GM12878 (cell line): ENCODE measurements at regions not wholly inside any gene's neighbourhood (a gene's known extent, or its start where the extent isn't known, plus 50 kb on each side); places are given as distances from the start of the nearest gene placed in this dataset.

Experiments used
- ATAC-seq: fragments of 200-7000 bp; cut with Tn5 transposase; 3 replicates; pipeline ENCODE4 v1.9.1; 2020; ENCODE audit warnings: mild to moderate bottlenecking, moderate library complexity
- BruUV-seq: library from RNA; stranded (reverse); fragments of 400-500 nt; replicated peaks from 2 replicates; lab custom pipeline; 2021; lab: Mats Ljungman, UMichigan
- CTCF ChIA-PET: fragments of 300-600 bp; sonication (Branson Sonifier 250); formaldehyde crosslinking; extraction: SDS; loops from one replicate; lab custom pipeline; 2021; ENCODE audit warnings: inconsistent platforms; lab: Yijun Ruan, JAX
- POLR2A ChIA-PET: fragments of 350-600 bp; formaldehyde crosslinking; extraction: SDS; loops from one replicate; lab custom pipeline; 2021; ENCODE audit warnings: inconsistent platforms; lab: Charles Lee
- RAD21 ChIA-PET: fragments of 300-600 bp; sonication (Branson Sonifier 250); formaldehyde crosslinking; loops from one replicate; lab custom pipeline; 2023; ENCODE audit warnings: antibody characterized with exemption; ENCODE audit not compliant: unreplicated experiment; lab: Charles Lee
- SMC1A ChIA-PET: fragments of 300-600 bp; sonication (Branson Sonifier 250); formaldehyde crosslinking; loops from one replicate; lab custom pipeline; 2023; ENCODE audit not compliant: unreplicated experiment, uncharacterized antibody; lab: Charles Lee
- DNase-seq: peaks from one replicate; pipeline ENCODE4 v3.0.0-alpha.2; 2011; ENCODE audit warnings: low read depth, low spot score
- FAIRE-seq: peaks from 3 replicates; lab custom pipeline; 2011; peaks lifted over from hg19 to GRCh38; lab: Jason Lieb, UNC
- H2AFZ ChIP-seq: 2 replicates; pipeline ENCODE4 v1.6.0; 2011; ENCODE audit warnings: low read depth, low read length, control low read depth; ENCODE audit not compliant: control insufficient read depth
- H3K27ac ChIP-seq: 2 replicates; pipeline ENCODE4 v1.5.1; 2011; ENCODE audit warnings: control low read depth; ENCODE audit not compliant: control insufficient read depth, insufficient read depth
- H3K27me3 ChIP-seq, 2 experiments: replicated peaks in 1 of 2; 2 replicates each; pipeline versions ENCODE4 v1.6.0 to v1.6.1; 2011; ENCODE audit warnings: low read length in 1 of 2; ENCODE audit not compliant: control insufficient read depth in 2 of 2, insufficient read depth in 2 of 2
- H3K36me3 ChIP-seq, 2 experiments: 2 replicates each; pipeline ENCODE4 v1.5.1; 2011; ENCODE audit warnings: low read length in 1 of 2; ENCODE audit not compliant: control insufficient read depth in 2 of 2, insufficient read depth in 2 of 2
- H3K4me1 ChIP-seq: 2 replicates; pipeline ENCODE4 v1.6.1; 2011; ENCODE audit warnings: mild to moderate bottlenecking, low read length, moderate library complexity, mixed read lengths; ENCODE audit not compliant: control insufficient read depth, insufficient read depth
- H3K4me2 ChIP-seq: 2 replicates; pipeline ENCODE4 v1.6.0; 2011; ENCODE audit warnings: control low read depth; ENCODE audit not compliant: control insufficient read depth, insufficient read depth
- H3K4me3 ChIP-seq: fragments of 200-600 bp; sonication (generic); 2 replicates; pipeline ENCODE4 v1.5.1; 2016
- H3K79me2 ChIP-seq: 2 replicates; pipeline ENCODE4 v1.6.0; 2011; ENCODE audit warnings: low read length; ENCODE audit not compliant: control insufficient read depth, insufficient read depth
- H3K9ac ChIP-seq: 2 replicates; pipeline ENCODE4 v1.8.0; 2011; ENCODE audit warnings: low read length, control low read depth, mixed read lengths; ENCODE audit not compliant: control insufficient read depth, insufficient read depth
- H3K9me3 ChIP-seq: replicated peaks from 3 replicates; pipeline ENCODE4 v1.5.1; 2011; ENCODE audit warnings: mild to moderate bottlenecking, low read length; ENCODE audit not compliant: control insufficient read depth, insufficient read depth
- H4K20me1 ChIP-seq: 2 replicates; pipeline ENCODE4 v1.6.0; 2011; ENCODE audit not compliant: control insufficient read depth, insufficient read depth
- BCL11A ChIP-seq: IDR thresholded peaks from 2 replicates; pipeline ENCODE4 v1.6.1; 2011; ENCODE audit warnings: low read depth, low read length
- CHD2 ChIP-seq: IDR thresholded peaks from 2 replicates; pipeline ENCODE4 v1.6.1; 2011; ENCODE audit warnings: low read depth, low read length, improper control_type of control experiment, borderline replicate concordance
- EED ChIP-seq: sonication (generic); IDR thresholded peaks from 2 replicates; pipeline ENCODE4 v1.6.1; 2016; ENCODE audit warnings: antibody characterized with exemption, low read depth
- EP300 ChIP-seq, 2 experiments: fragments of 150-350 bp in 1 of 2; IDR thresholded peaks; 2 replicates each; pipeline ENCODE4 v1.6.1; 2011 to 2012; ENCODE audit warnings: low read depth in 2 of 2, low read length in 2 of 2, borderline replicate concordance in 1 of 2, improper control_type of control experiment in 1 of 2, inconsistent platforms in 1 of 2; ENCODE audit not compliant: control insufficient read depth in 1 of 2
- HCFC1 ChIP-seq: fragments of 150-350 bp; IDR thresholded peaks from 2 replicates; pipeline ENCODE4 v1.6.1; 2014; ENCODE audit warnings: low read length
- IKZF2 ChIP-seq, 2 experiments: fragments of 450-650 bp; IDR thresholded peaks; 2 replicates each; pipeline ENCODE4 v1.6.1; 2017; ENCODE audit warnings: mild to moderate bottlenecking in 2 of 2, moderate library complexity in 2 of 2
- KDM1A ChIP-seq: fragments of 200-600 bp; sonication (generic); IDR thresholded peaks from 2 replicates; pipeline ENCODE4 v1.6.1; 2016; ENCODE audit warnings: borderline replicate concordance
- MYB ChIP-seq: fragments of 150-350 bp; IDR thresholded peaks from 2 replicates; pipeline ENCODE4 v1.6.1; 2014; ENCODE audit warnings: mild to moderate bottlenecking, low read depth, low read length, borderline replicate concordance
- POLR2AphosphoS5 ChIP-seq: IDR thresholded peaks from 2 replicates; pipeline ENCODE4 v1.6.1; 2011; ENCODE audit warnings: mild to moderate bottlenecking, low read length, inconsistent platforms
- RB1 ChIP-seq: fragments of 450-650 bp; formaldehyde crosslinking; IDR thresholded peaks from 2 replicates; pipeline ENCODE4 v1.6.1; 2017; ENCODE audit warnings: mild to moderate bottlenecking, borderline replicate concordance
- SREBF2 ChIP-seq: IDR thresholded peaks from 2 replicates; pipeline ENCODE4 v1.6.1; 2012; ENCODE audit warnings: mild to moderate bottlenecking, low read length
- TAF1 ChIP-seq: IDR thresholded peaks from 2 replicates; pipeline ENCODE4 v1.6.1; 2011; ENCODE audit warnings: mild to moderate bottlenecking, low read depth, low read length, borderline replicate concordance
- TARDBP ChIP-seq: IDR thresholded peaks from 2 replicates; pipeline ENCODE4 v1.6.1; 2016; ENCODE audit warnings: borderline replicate concordance
- WGBS: methylation state at CpG from one replicate; pipeline ENCODE4 v1.1.6; 2016; ENCODE audit warnings: low lambda C conversion rate; ENCODE audit not compliant: insufficient replicate concordance, insufficient coverage; ENCODE audit errors: missing lambda C conversion rate; 5-methylcytosine and 5-hydroxymethylcytosine counted together
- in situ Hi-C: fragments of 300-500 bp; cut with MboI; formaldehyde crosslinking; loops from 9 replicates; pipeline ENCODE4 v1.14.3; 2018; ENCODE audit warnings: mixed read lengths
- intact Hi-C: fragments of 100-400 bp; cut with micrococcal nuclease; formaldehyde crosslinking; loops from one replicate; pipeline ENCODE4 v1.14.2; 2022; ENCODE audit not compliant: unreplicated experiment
- TF ChIP-seq, protein P1 (sequence below): IDR thresholded peaks from 2 replicates; pipeline ENCODE4 v1.6.1; 2011; ENCODE audit warnings: mild to moderate bottlenecking, low read depth, low read length, moderate library complexity; ENCODE audit not compliant: insufficient replicate concordance
- TF ChIP-seq, protein P2 (sequence below): fragments of 450-650 bp; IDR thresholded peaks from 2 replicates; pipeline ENCODE4 v1.6.1; 2017; ENCODE audit warnings: antibody characterized with exemption, mild to moderate bottlenecking, moderate library complexity

DNA sequence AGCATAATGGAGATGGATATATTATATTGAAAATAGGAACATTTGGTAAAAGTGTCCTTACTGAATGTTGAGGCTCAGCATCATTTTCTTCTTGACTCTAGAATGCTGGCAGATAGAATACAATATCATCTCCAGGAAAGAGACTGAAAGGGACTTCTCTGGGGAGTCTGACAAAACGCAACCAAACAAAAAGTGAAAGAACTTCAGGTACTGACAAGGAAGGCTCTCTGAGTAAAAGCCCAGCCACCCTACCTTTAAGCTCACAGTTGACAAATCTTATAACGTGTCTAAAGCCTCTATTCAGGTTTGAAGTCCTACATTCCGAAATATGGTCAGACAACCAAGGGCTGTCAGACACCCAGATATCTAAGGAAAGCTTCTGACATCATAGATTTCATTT, 590.8 kb downstream of the SOX6 start:
- H3K4me1 ChIP-seq, result no peaks in the 10 kb centered on the region
- 0% methylated on average over 3 of the region's 3 CpGs for WGBS
- no peak overlapping the region for H3K27ac ChIP-seq
- no peak overlapping the region for H3K9ac ChIP-seq
- RAD21 ChIA-PET, result no interaction called here
- CTCF ChIA-PET, result interaction anchor here (0.6 to 1.0 kb wide), 3 partner anchors 54 to 290 kb away, joined by 3 to 5 read pairs (median 3); no protein-coding TSS in a partner anchor
- intact Hi-C loops (no loop called here), in situ Hi-C loops (no loop called here)
- SMC1A ChIA-PET, result interaction anchor here (1.4 to 2.0 kb wide), 5 partner anchors 8 to 53 kb away, joined by 4 to 5 read pairs (median 5); no protein-coding TSS in a partner anchor
- DNase-seq, result no peak
- H3K27me3 ChIP-seq, result no peaks in the 10 kb centered on the region
- no peaks in the 10 kb centered on the region for H4K20me1 ChIP-seq
- no peaks in the 10 kb centered on the region for H3K36me3 ChIP-seq
- POLR2A ChIA-PET, result no interaction called here
- H2AFZ ChIP-seq, result no peak overlapping the region
- H3K9me3 ChIP-seq, result no peaks in the 10 kb centered on the region
- ATAC-seq, result peak; percentile 56
- FAIRE-seq, result no peak
- BruUV-seq, result no TSS peak
- TF ChIP-seq, protein P1, sequence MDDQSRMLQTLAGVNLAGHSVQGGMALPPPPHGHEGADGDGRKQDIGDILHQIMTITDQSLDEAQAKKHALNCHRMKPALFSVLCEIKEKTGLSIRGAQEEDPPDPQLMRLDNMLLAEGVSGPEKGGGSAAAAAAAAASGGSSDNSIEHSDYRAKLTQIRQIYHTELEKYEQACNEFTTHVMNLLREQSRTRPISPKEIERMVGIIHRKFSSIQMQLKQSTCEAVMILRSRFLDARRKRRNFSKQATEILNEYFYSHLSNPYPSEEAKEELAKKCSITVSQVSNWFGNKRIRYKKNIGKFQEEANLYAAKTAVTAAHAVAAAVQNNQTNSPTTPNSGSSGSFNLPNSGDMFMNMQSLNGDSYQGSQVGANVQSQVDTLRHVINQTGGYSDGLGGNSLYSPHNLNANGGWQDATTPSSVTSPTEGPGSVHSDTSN, result no peak
- TF ChIP-seq TAF1, result no peak
- no peak for TF ChIP-seq MYB
- TF ChIP-seq BCL11A, result no peak
- no peak for TF ChIP-seq TARDBP
- no peak for TF ChIP-seq RB1
- TF ChIP-seq, all 136 proteins: peak for 0
- Histone ChIP-seq H3K79me2 (no peaks in the 10 kb centered on the region), H3K4me2 (no peak overlapping the region), H3K4me3 (no peak overlapping the region)

DNA sequence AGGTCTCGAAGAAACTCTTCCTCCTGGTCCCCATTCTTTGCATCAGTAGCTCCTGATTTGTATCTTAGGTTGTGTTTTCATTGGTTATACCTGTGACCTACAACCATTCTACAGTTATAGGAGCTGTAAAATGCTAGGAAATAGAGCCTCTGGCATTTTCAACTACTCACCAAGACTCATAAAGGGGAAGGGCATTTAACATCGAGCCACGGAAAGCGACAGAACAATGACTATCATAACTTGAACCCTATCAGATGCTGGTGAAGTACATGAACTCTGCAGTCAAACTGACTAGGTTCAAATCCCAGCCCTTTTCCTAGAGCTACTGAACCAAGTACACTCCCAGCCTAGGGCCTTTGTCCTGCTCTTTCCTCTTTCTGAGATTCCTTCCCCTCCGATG, 588.0 kb downstream of the SOX6 start:
- ChIA-PET POLR2A (no interaction called here), RAD21 (interaction anchor here (0.7 kb wide), 1 partner anchor 128 kb away, joined by 3 read pairs; no protein-coding TSS in a partner anchor), SMC1A (interaction anchor here (1.1 kb wide), 1 partner anchor 50 kb away, joined by 3 read pairs; no protein-coding TSS in a partner anchor), CTCF (interaction anchor here (1.0 kb wide), 1 partner anchor 33 kb away, joined by 3 read pairs; no protein-coding TSS in a partner anchor)
- FAIRE-seq, result no peak
- Histone ChIP-seq H2AFZ (no peak overlapping the region), H3K36me3 (no peaks in the 10 kb centered on the region), H3K4me2 (no peak overlapping the region), H4K20me1 (no peaks in the 10 kb centered on the region), H3K9ac (no peak overlapping the region), H3K4me1 (no peaks in the 10 kb centered on the region), H3K27ac (no peak overlapping the region), H3K79me2 (no peaks in the 10 kb centered on the region), H3K9me3 (no peaks in the 10 kb centered on the region), H3K4me3 (no peak overlapping the region), H3K27me3 (no peaks in the 10 kb centered on the region)
- 69% methylated on average over 5 of the region's 5 CpGs for WGBS
- no peak for ATAC-seq
- in situ Hi-C loops (no loop called here), intact Hi-C loops (no loop called here)
- no TSS peak for BruUV-seq
- no peak for DNase-seq
- TF ChIP-seq CHD2, result no peak
- no peak for TF ChIP-seq POLR2AphosphoS5
- no peak for TF ChIP-seq IKZF2 (IDR thresholded peaks at IDR 0.05)
- no peak for TF ChIP-seq KDM1A
- TF ChIP-seq HCFC1, result no peak
- no peak for TF ChIP-seq EED
- TF ChIP-seq, protein P2, sequence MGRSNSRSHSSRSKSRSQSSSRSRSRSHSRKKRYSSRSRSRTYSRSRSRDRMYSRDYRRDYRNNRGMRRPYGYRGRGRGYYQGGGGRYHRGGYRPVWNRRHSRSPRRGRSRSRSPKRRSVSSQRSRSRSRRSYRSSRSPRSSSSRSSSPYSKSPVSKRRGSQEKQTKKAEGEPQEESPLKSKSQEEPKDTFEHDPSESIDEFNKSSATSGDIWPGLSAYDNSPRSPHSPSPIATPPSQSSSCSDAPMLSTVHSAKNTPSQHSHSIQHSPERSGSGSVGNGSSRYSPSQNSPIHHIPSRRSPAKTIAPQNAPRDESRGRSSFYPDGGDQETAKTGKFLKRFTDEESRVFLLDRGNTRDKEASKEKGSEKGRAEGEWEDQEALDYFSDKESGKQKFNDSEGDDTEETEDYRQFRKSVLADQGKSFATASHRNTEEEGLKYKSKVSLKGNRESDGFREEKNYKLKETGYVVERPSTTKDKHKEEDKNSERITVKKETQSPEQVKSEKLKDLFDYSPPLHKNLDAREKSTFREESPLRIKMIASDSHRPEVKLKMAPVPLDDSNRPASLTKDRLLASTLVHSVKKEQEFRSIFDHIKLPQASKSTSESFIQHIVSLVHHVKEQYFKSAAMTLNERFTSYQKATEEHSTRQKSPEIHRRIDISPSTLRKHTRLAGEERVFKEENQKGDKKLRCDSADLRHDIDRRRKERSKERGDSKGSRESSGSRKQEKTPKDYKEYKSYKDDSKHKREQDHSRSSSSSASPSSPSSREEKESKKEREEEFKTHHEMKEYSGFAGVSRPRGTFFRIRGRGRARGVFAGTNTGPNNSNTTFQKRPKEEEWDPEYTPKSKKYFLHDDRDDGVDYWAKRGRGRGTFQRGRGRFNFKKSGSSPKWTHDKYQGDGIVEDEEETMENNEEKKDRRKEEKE, result no peak
- TF ChIP-seq EP300 (IDR thresholded peaks at IDR 0.05; ENCODE audit: borderline replicate concordance in 1 of 2, control insufficient read depth in 1 of 2, low read depth in 2 of 2, low read length in 2 of 2), result no peak
- TF ChIP-seq SREBF2, result no peak
